ENCODE measurements at regions not wholly inside any gene's neighbourhood (a gene's known extent, or its start where the extent isn't known, plus 50 kb on each side); places are given as distances from the start of the nearest gene placed in this dataset.

- CTCF ChIA-PET = no interaction called here
- Histone ChIP-seq H3K4me3 (ENCODE audit: low read length) (no peak overlapping the region), H4K20me1 (ENCODE audit: low read length) (no peaks in the 10 kb centered on the region), H3K9me2 (replicated peaks; ENCODE audit: low read length) (no peaks in the 10 kb centered on the region), H3K9me3 (ENCODE audit: low read length) (no peaks in the 10 kb centered on the region), H3K79me2 (ENCODE audit: low read length) (no peaks in the 10 kb centered on the region), H3K27ac (ENCODE audit: low read length) (no peak overlapping the region), H3F3A (ENCODE audit: low read length, unreplicated experiment) (no peaks in the 10 kb centered on the region), H3K9ac (ENCODE audit: low read length) (no peak overlapping the region), H2AFZ (ENCODE audit: low read length) (no peak overlapping the region), H3K36me3 (ENCODE audit: low read depth, low read length) (no peaks in the 10 kb centered on the region), H3K4me2 (ENCODE audit: low read length) (no peak overlapping the region), H3K27me3 (ENCODE audit: low read length) (no peaks in the 10 kb centered on the region), H3K4me1 (ENCODE audit: insufficient read depth, low read length) (no peaks in the 10 kb centered on the region)
- ATAC-seq (no peak), DNase-seq (no peak)
- POLR2A ChIA-PET (ENCODE audit: unreplicated experiment) = no interaction called here
- no TSS peak for BruUV-seq (replicated peaks)
- TF ChIP-seq EZH2 (IDR thresholded peaks at IDR 0.05; ENCODE audit: low read length, unreplicated experiment) (no peak), EZH2phosphoT487 (IDR thresholded peaks at IDR 0.05; ENCODE audit: borderline replicate concordance, low read length) (no peak), CTCF (conservative IDR thresholded peaks at IDR 0.05; ENCODE audit: low read depth, low read length) (no peak)
- intact Hi-C loops (cut with micrococcal nuclease) = no loop called here
Measured at GRCh38 chr4:26264109-26264508, 56.7 kb upstream of the RBPJ start.

GRCh38 chr4:26267087-26267486, 53.7 kb upstream of the RBPJ start:
- Histone ChIP-seq H3K4me2 (ENCODE audit: low read length) (no peak overlapping the region), H3K36me3 (ENCODE audit: low read depth, low read length) (no peaks in the 10 kb centered on the region), H3K4me3 (ENCODE audit: low read length) (no peak overlapping the region), H3K9ac (ENCODE audit: low read length) (no peak overlapping the region), H3K27me3 (ENCODE audit: low read length) (no peaks in the 10 kb centered on the region), H3K4me1 (ENCODE audit: insufficient read depth, low read length) (no peaks in the 10 kb centered on the region), H3K27ac (ENCODE audit: low read length) (no peak overlapping the region), H3K9me3 (ENCODE audit: low read length) (no peaks in the 10 kb centered on the region), H4K20me1 (ENCODE audit: low read length) (no peaks in the 10 kb centered on the region), H3K9me2 (replicated peaks; ENCODE audit: low read length) (no peaks in the 10 kb centered on the region), H2AFZ (ENCODE audit: low read length) (no peak overlapping the region), H3F3A (ENCODE audit: low read length, unreplicated experiment) (no peaks in the 10 kb centered on the region), H3K79me2 (ENCODE audit: low read length) (no peaks in the 10 kb centered on the region)
- no TSS peak for BruUV-seq (replicated peaks)
- intact Hi-C loops (cut with micrococcal nuclease) = no loop called here
- ChIA-PET CTCF (no interaction called here), POLR2A (ENCODE audit: unreplicated experiment) (no interaction called here)
- no peak for DNase-seq
- TF ChIP-seq EZH2phosphoT487 (IDR thresholded peaks at IDR 0.05; ENCODE audit: borderline replicate concordance, low read length) = no peak
- no peak for TF ChIP-seq CTCF (conservative IDR thresholded peaks at IDR 0.05; ENCODE audit: low read depth, low read length)
- TF ChIP-seq EZH2 (IDR thresholded peaks at IDR 0.05; ENCODE audit: low read length, unreplicated experiment) = no peak
- no peak for ATAC-seq

- Histone ChIP-seq H3K4me1 (ENCODE audit: insufficient read depth, low read length) (no peaks in the 10 kb centered on the region), H3K9me3 (ENCODE audit: low read length) (no peaks in the 10 kb centered on the region), H3K36me3 (ENCODE audit: low read depth, low read length) (no peaks in the 10 kb centered on the region), H3F3A (ENCODE audit: low read length, unreplicated experiment) (no peaks in the 10 kb centered on the region), H3K27ac (ENCODE audit: low read length) (no peak overlapping the region), H3K9ac (ENCODE audit: low read length) (no peak overlapping the region), H4K20me1 (ENCODE audit: low read length) (no peaks in the 10 kb centered on the region), H3K27me3 (ENCODE audit: low read length) (no peaks in the 10 kb centered on the region), H2AFZ (ENCODE audit: low read length) (no peak overlapping the region), H3K4me2 (ENCODE audit: low read length) (no peak overlapping the region), H3K9me2 (replicated peaks; ENCODE audit: low read length) (no peaks in the 10 kb centered on the region), H3K4me3 (ENCODE audit: low read length) (no peak overlapping the region), H3K79me2 (ENCODE audit: low read length) (no peaks in the 10 kb centered on the region)
- ChIA-PET CTCF (no interaction called here), POLR2A (ENCODE audit: unreplicated experiment) (no interaction called here)
- intact Hi-C loops (cut with micrococcal nuclease) = no loop called here
- ATAC-seq (no peak), DNase-seq (no peak)
- TF ChIP-seq CTCF (conservative IDR thresholded peaks at IDR 0.05; ENCODE audit: low read depth, low read length) = no peak
- no peak for TF ChIP-seq EZH2phosphoT487 (IDR thresholded peaks at IDR 0.05; ENCODE audit: borderline replicate concordance, low read length)
- TF ChIP-seq EZH2 (IDR thresholded peaks at IDR 0.05; ENCODE audit: low read length, unreplicated experiment) = no peak
- BruUV-seq (replicated peaks) = no TSS peak
Measured at GRCh38 chr4:26268246-26268645, 52.6 kb upstream of the RBPJ start.

Measured in PC-3 (cell line).